Calu3 (cell line): ENCODE measurements at regions not wholly inside any gene's neighbourhood (a gene's known extent, or its start where the extent isn't known, plus 50 kb on each side); places are given as distances from the start of the nearest gene placed in this dataset.

Experiments
- BruUV-seq: library from RNA; stranded (reverse); fragments of 400-500 nt; replicated peaks from 2 replicates; lab custom pipeline; 2021; lab: Mats Ljungman, UMichigan
- CTCF ChIA-PET: fragments of 300-600 bp; sonication (Branson Sonifier 250); formaldehyde crosslinking; loops from one replicate; lab custom pipeline; 2022; ENCODE audit warnings: antibody characterized with exemption; lab: Charles Lee
- DNase-seq: peaks from one replicate; pipeline ENCODE4 v3.0.0; 2022
- H3K27ac Mint-ChIP-seq: one replicate; pipeline ENCODE4 v1.8.0; 2022; ENCODE audit warnings: mixed read lengths; ENCODE audit not compliant: unreplicated experiment
- H3K27me3 Mint-ChIP-seq: one replicate; pipeline ENCODE4 v1.8.0; 2022; ENCODE audit warnings: mixed read lengths; ENCODE audit not compliant: unreplicated experiment
- H3K36me3 Mint-ChIP-seq: one replicate; pipeline ENCODE4 v1.8.0; 2022; ENCODE audit warnings: mild to moderate bottlenecking, moderate library complexity, mixed read lengths; ENCODE audit not compliant: insufficient read depth, unreplicated experiment
- H3K4me1 Mint-ChIP-seq: one replicate; pipeline ENCODE4 v1.8.0; 2022; ENCODE audit warnings: mild to moderate bottlenecking, low read depth, mixed read lengths; ENCODE audit not compliant: unreplicated experiment
- H3K4me3 Mint-ChIP-seq: one replicate; pipeline ENCODE4 v1.8.0; 2022; ENCODE audit warnings: mild to moderate bottlenecking, low read depth, moderate library complexity, mixed read lengths; ENCODE audit not compliant: unreplicated experiment
- H3K9me3 Mint-ChIP-seq: one replicate; pipeline ENCODE4 v1.8.0; 2022; ENCODE audit warnings: low read depth, mixed read lengths; ENCODE audit not compliant: unreplicated experiment
- CTCF ChIP-seq: fragments of 200-600 bp; IDR thresholded peaks from one replicate; pipeline ENCODE4 v1.8.0; 2022; ENCODE audit warnings: antibody characterized with exemption; ENCODE audit not compliant: unreplicated experiment
- intact Hi-C: fragments of 100-400 bp; cut with micrococcal nuclease; formaldehyde crosslinking; loops from one replicate; pipeline ENCODE4 v1.10.0; 2022; ENCODE audit not compliant: unreplicated experiment

- DNase-seq, result no peak
- TF ChIP-seq CTCF, result no peak
- Mint-ChIP-seq H3K4me3 (no peak overlapping the region), H3K4me1 (peaks cover 42% of the 10 kb centered on the region), H3K27me3 (no peaks in the 10 kb centered on the region), H3K36me3 (peaks cover 6% of the 10 kb centered on the region), H3K27ac (no peak overlapping the region), H3K9me3 (no peaks in the 10 kb centered on the region)
- CTCF ChIA-PET, result no interaction called here
- intact Hi-C loops, result loop anchor here (10.0 kb wide), 4 partner anchors 180 to 880 kb away; no protein-coding TSS in a partner anchor
- BruUV-seq, result no TSS peak
Observed at GRCh38 chr6:139584599-139584998, 210.2 kb upstream of the CITED2 start.

- no peak for DNase-seq
- no TSS peak for BruUV-seq
- CTCF ChIA-PET, result no interaction called here
- intact Hi-C loops, result loop anchor here (10.0 kb wide), 4 partner anchors 181 to 881 kb away; no protein-coding TSS in a partner anchor
- Mint-ChIP-seq H3K4me1 (peaks cover 37% of the 10 kb centered on the region), H3K9me3 (no peaks in the 10 kb centered on the region), H3K27me3 (no peaks in the 10 kb centered on the region), H3K36me3 (peaks cover 4% of the 10 kb centered on the region), H3K4me3 (no peak overlapping the region), H3K27ac (peak overlapping the region; percentile 63)
- TF ChIP-seq CTCF, result no peak
Observed at GRCh38 chr6:139583420-139583819, 209.0 kb upstream of the CITED2 start.

GRCh38 chr6:139582956-139583355 is 208.5 kb upstream of the CITED2 start:
- CTCF ChIA-PET, result no interaction called here
- no peaks in the 10 kb centered on the region for H3K27me3 Mint-ChIP-seq
- no peak for DNase-seq
- no peak for TF ChIP-seq CTCF
- BruUV-seq, result no TSS peak
- peak overlapping the region; percentile 63 for H3K27ac Mint-ChIP-seq
- H3K36me3 Mint-ChIP-seq, result no peaks in the 10 kb centered on the region
- intact Hi-C loops, result loop anchor here (10.0 kb wide), 4 partner anchors 182 to 882 kb away; no protein-coding TSS in a partner anchor
- H3K9me3 Mint-ChIP-seq, result no peaks in the 10 kb centered on the region
- H3K4me3 Mint-ChIP-seq, result no peak overlapping the region
- peaks cover 37% of the 10 kb centered on the region for H3K4me1 Mint-ChIP-seq

- BruUV-seq, result no TSS peak
- H3K4me1 Mint-ChIP-seq, result peaks cover 36% of the 10 kb centered on the region
- DNase-seq, result no peak
- no peaks in the 10 kb centered on the region for H3K36me3 Mint-ChIP-seq
- H3K4me3 Mint-ChIP-seq, result no peak overlapping the region
- intact Hi-C loops, result loop anchor here (10.0 kb wide), 4 partner anchors 183 to 883 kb away; no protein-coding TSS in a partner anchor
- no peak overlapping the region for H3K27ac Mint-ChIP-seq
- no peaks in the 10 kb centered on the region for H3K27me3 Mint-ChIP-seq
- H3K9me3 Mint-ChIP-seq, result no peaks in the 10 kb centered on the region
- CTCF ChIA-PET, result no interaction called here
- TF ChIP-seq CTCF, result no peak
Observed at GRCh38 chr6:139581485-139581865, 207.0 kb upstream of the CITED2 start.
